GM19240 (cell line): ENCODE measurements at regions not wholly inside any gene's neighbourhood (a gene's known extent, or its start where the extent isn't known, plus 50 kb on each side); places are given as distances from the start of the nearest gene placed in this dataset.
"Not testable (repeated sequence)": the region's sequence is repeated elsewhere in the genome, so short reads cannot be mapped to it uniquely, and the experiment has no call there.

Source experiments
- DNase-seq: peaks from one replicate; pipeline ENCODE4 v3.0.0; 2011; ENCODE audit warnings: low spot score; ENCODE audit not compliant: insufficient read length

GRCh38 chrX:39039890-39040289 lies 238.6 kb downstream of the MID1IP1 start:
- DNase-seq: no peak

GRCh38 chrX:39043838-39044550 lies 242.7 kb downstream of the MID1IP1 start:
- DNase-seq: no peak

GRCh38 chrX:39047174-39047573 lies 245.9 kb downstream of the MID1IP1 start:
- no peak for DNase-seq

- DNase-seq: no peak
These were observed 248.7 kb downstream of the MID1IP1 start for GRCh38 chrX:39049975-39050374.

GRCh38 chrX:39050427-39050826 lies 249.2 kb downstream of the MID1IP1 start:
- DNase-seq: no peak

- no peak for DNase-seq
These were observed 251.5 kb downstream of the MID1IP1 start for GRCh38 chrX:39052751-39053150.

GRCh38 chrX:39058724-39059123 lies 257.5 kb downstream of the MID1IP1 start:
- DNase-seq: no peak

GRCh38 chrX:39059866-39060265 lies 258.6 kb downstream of the MID1IP1 start:
- DNase-seq: no peak

- DNase-seq: no peak
These were observed 261.8 kb downstream of the MID1IP1 start for GRCh38 chrX:39063037-39063436.

- no peak for DNase-seq
These were observed 262.4 kb downstream of the MID1IP1 start for GRCh38 chrX:39063702-39064101.

- DNase-seq: no peak
These were observed 264.0 kb downstream of the MID1IP1 start for GRCh38 chrX:39065051-39065871.

GRCh38 chrX:39067866-39068265 lies 266.6 kb downstream of the MID1IP1 start:
- no peak for DNase-seq

- DNase-seq: not testable (repeated sequence)
These were observed 267.4 kb downstream of the MID1IP1 start for GRCh38 chrX:39068634-39069033.

- DNase-seq: no peak
These were observed 268.8 kb downstream of the MID1IP1 start for GRCh38 chrX:39070009-39070408.

GRCh38 chrX:39073131-39073530 lies 271.9 kb downstream of the MID1IP1 start:
- DNase-seq: no peak

GRCh38 chrX:39096599-39096998 lies 295.3 kb downstream of the MID1IP1 start:
- DNase-seq: no peak

GRCh38 chrX:39104745-39105144 lies 303.5 kb downstream of the MID1IP1 start:
- DNase-seq: no peak

GRCh38 chrX:39112143-39112542 lies 310.9 kb downstream of the MID1IP1 start:
- no peak for DNase-seq

- DNase-seq: no peak
These were observed 313.9 kb downstream of the MID1IP1 start for GRCh38 chrX:39115166-39115565.

GRCh38 chrX:39117101-39117500 lies 315.8 kb downstream of the MID1IP1 start:
- DNase-seq: no peak

- no peak for DNase-seq
These were observed 320.6 kb downstream of the MID1IP1 start for GRCh38 chrX:39121903-39122302.

GRCh38 chrX:39125834-39126233 lies 324.6 kb downstream of the MID1IP1 start:
- no peak for DNase-seq

GRCh38 chrX:39133971-39134370 lies 332.7 kb downstream of the MID1IP1 start:
- no peak for DNase-seq
